Breast epithelium (tissue), 3 donors: ENCODE measurements at regions not wholly inside any gene's neighbourhood (a gene's known extent, or its start where the extent isn't known, plus 50 kb on each side); places are given as distances from the start of the nearest gene placed in this dataset.

Source experiments
- CTCF ChIP-seq, 3 donors: fragments of 450-650 bp; IDR thresholded peaks; one replicate each; pipeline ENCODE4 v1.5.1; 2016 to 2017; ENCODE audit warnings: antibody characterized with exemption in 3 of 3, mild to moderate bottlenecking in 3 of 3, moderate library complexity in 3 of 3
- POLR2A ChIP-seq: fragments of 450-650 bp; IDR thresholded peaks from one replicate; pipeline ENCODE4 v1.6.1; 2016; ENCODE audit warnings: antibody characterized with exemption, mild to moderate bottlenecking, moderate library complexity
- POLR2AphosphoS5 ChIP-seq, 3 donors: sonication (generic); formaldehyde crosslinking; IDR thresholded peaks; one replicate each; pipeline ENCODE4 v1.6.1; 2017; ENCODE audit warnings: antibody characterized with exemption in 3 of 3

GRCh38 chr11:95371153-95371552 is 140.2 kb upstream of the SESN3 start:
- no peak for TF ChIP-seq CTCF (IDR thresholded peaks at IDR 0.05)
- TF ChIP-seq POLR2AphosphoS5 (IDR thresholded peaks at IDR 0.05): no peak
- TF ChIP-seq POLR2A: no peak
